Fibroblast of villous mesenchyme (primary cell): ENCODE measurements at regions not wholly inside any gene's neighbourhood (a gene's known extent, or its start where the extent isn't known, plus 50 kb on each side); places are given as distances from the start of the nearest gene placed in this dataset. TPM values are rescaled to one million over a fixed set of nuclear protein-coding genes. Genes with fewer than 3 reads are reported as not detected.

ENCODE experiments used
- DNase-seq: peaks from one replicate; pipeline ENCODE4 v3.0.0-alpha.2; 2010; ENCODE audit warnings: low read depth
- H3K4me3 ChIP-seq: 2 replicates; pipeline ENCODE4 v1.5.1; 2011; ENCODE audit warnings: low read depth, mild to moderate bottlenecking, low read length
- small RNA-seq: library from RNA; depleted of rRNA; stranded (forward); fragments of <200 nt; gene quantifications from one replicate; pipeline ENCODE3, GENCODE V24; 2012
- TF ChIP-seq, protein P1 (sequence below): IDR thresholded peaks from 2 replicates; pipeline ENCODE4 v1.5.1; 2012; ENCODE audit warnings: low read depth, mild to moderate bottlenecking, low read length; ENCODE audit not compliant: insufficient read depth

DNA sequence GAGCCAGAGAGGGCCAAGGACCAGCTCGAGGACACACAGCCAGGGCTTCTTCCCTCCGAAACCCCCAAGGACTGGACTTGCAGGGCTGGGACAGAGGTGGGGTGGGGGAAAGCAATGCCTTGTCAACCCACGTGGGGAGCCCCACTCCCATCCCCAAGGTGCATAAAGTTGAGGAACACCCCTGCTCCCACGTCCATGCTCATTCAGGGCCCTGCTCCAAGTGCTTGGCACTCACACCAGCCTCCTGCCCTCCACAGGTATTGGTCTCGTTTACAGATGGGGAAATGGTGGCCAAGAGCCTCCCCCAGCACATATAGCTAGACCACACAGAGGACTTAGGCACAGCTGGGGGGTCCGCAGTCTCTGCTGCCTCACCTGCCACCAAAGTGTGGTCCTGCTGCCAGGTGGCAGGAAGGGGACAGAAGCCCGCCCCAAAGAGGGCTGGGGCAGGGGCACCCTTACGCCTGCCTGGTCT, 50.5 kb upstream of the CSPG4 start:
- no peak overlapping the region for H3K4me3 ChIP-seq
- TF ChIP-seq, protein P1, sequence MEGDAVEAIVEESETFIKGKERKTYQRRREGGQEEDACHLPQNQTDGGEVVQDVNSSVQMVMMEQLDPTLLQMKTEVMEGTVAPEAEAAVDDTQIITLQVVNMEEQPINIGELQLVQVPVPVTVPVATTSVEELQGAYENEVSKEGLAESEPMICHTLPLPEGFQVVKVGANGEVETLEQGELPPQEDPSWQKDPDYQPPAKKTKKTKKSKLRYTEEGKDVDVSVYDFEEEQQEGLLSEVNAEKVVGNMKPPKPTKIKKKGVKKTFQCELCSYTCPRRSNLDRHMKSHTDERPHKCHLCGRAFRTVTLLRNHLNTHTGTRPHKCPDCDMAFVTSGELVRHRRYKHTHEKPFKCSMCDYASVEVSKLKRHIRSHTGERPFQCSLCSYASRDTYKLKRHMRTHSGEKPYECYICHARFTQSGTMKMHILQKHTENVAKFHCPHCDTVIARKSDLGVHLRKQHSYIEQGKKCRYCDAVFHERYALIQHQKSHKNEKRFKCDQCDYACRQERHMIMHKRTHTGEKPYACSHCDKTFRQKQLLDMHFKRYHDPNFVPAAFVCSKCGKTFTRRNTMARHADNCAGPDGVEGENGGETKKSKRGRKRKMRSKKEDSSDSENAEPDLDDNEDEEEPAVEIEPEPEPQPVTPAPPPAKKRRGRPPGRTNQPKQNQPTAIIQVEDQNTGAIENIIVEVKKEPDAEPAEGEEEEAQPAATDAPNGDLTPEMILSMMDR, result no peak
- DNase-seq, result no peak

Small RNA genes lying in the stretch of these regions (small RNA-seq; reads per million reads assigned to genes)
- not detected for gene RN7SL319P
